HL-60 (cell line): ENCODE measurements at regions not wholly inside any gene's neighbourhood (a gene's known extent, or its start where the extent isn't known, plus 50 kb on each side); places are given as distances from the start of the nearest gene placed in this dataset.
"Not testable (repeated sequence)": the region's sequence is repeated elsewhere in the genome, so short reads cannot be mapped to it uniquely, and the experiment has no call there.

Source experiments
- GABPA ChIP-seq: IDR thresholded peaks from 2 replicates; pipeline ENCODE4 v1.6.1; 2012; ENCODE audit warnings: low read depth
- POLR2AphosphoS5 ChIP-seq: IDR thresholded peaks from 2 replicates; pipeline ENCODE4 v1.6.1; 2012; ENCODE audit warnings: low read depth
- TF ChIP-seq, protein P1 (sequence below): IDR thresholded peaks from one replicate; pipeline ENCODE4 v1.5.1; 2011; ENCODE audit warnings: low read length, control low read depth, inconsistent platforms; ENCODE audit not compliant: insufficient read depth

DNA sequence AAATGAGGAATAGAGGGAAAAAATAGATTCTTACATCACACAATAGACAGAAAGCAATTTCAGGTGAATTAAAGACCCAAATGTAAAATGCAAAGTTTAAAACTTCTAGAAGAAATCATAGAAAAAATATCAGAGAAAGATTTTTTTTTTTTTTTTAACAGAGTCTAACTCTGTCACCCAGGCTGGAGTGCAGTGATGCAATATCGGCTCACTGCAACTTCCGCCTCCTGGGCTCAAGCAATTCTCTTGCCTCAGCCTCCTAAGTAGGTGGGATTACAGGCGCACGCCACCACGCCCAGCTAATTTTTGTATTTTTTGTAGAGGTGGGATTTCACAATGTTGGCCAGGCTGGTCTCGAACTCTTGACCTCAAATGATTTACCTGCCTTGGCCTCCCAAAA, 141.8 kb downstream of the COPRS start:
- TF ChIP-seq, protein P1, sequence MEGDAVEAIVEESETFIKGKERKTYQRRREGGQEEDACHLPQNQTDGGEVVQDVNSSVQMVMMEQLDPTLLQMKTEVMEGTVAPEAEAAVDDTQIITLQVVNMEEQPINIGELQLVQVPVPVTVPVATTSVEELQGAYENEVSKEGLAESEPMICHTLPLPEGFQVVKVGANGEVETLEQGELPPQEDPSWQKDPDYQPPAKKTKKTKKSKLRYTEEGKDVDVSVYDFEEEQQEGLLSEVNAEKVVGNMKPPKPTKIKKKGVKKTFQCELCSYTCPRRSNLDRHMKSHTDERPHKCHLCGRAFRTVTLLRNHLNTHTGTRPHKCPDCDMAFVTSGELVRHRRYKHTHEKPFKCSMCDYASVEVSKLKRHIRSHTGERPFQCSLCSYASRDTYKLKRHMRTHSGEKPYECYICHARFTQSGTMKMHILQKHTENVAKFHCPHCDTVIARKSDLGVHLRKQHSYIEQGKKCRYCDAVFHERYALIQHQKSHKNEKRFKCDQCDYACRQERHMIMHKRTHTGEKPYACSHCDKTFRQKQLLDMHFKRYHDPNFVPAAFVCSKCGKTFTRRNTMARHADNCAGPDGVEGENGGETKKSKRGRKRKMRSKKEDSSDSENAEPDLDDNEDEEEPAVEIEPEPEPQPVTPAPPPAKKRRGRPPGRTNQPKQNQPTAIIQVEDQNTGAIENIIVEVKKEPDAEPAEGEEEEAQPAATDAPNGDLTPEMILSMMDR = not testable (repeated sequence)
- not testable (repeated sequence) for TF ChIP-seq GABPA, POLR2AphosphoS5
